ENCODE measurements at regions not wholly inside any gene's neighbourhood (a gene's known extent, or its start where the extent isn't known, plus 50 kb on each side); places are given as distances from the start of the nearest gene placed in this dataset.

- Histone ChIP-seq H2BK20ac (ENCODE audit: low read depth, low read length, poor library complexity, severe bottlenecking) (no peak overlapping the region), H2BK12ac (ENCODE audit: insufficient read length, low read depth, low read length) (no peak overlapping the region), H2AK5ac (ENCODE audit: insufficient read length, low read length) (no peak overlapping the region), H2BK5ac (ENCODE audit: insufficient read length, low read length) (no peak overlapping the region), H3K4ac (ENCODE audit: low read depth, low read length) (no peak overlapping the region), H4K5ac (ENCODE audit: insufficient read length, low read depth, low read length) (no peak overlapping the region), H3K79me1 (ENCODE audit: insufficient read depth, low read depth, low read length, poor library complexity, severe bottlenecking) (no peaks in the 10 kb centered on the region), H3K56ac (ENCODE audit: insufficient read length, low read depth, low read length) (no peak overlapping the region), H3K9me3 (ENCODE audit: control insufficient read depth, low read depth, low read length) (no peaks in the 10 kb centered on the region), H3K27ac (ENCODE audit: insufficient read length, low read depth, low read length) (no peak overlapping the region), H3K79me2 (ENCODE audit: insufficient read depth, low read length) (no peaks in the 10 kb centered on the region), H2AFZ (ENCODE audit: low read length) (no peak overlapping the region), H3K23me2 (ENCODE audit: insufficient read length, low read depth, low read length, poor library complexity, severe bottlenecking) (no peaks in the 10 kb centered on the region), H3T11ph (ENCODE audit: low read length) (no peak overlapping the region), H3K9ac (ENCODE audit: extremely low read depth, insufficient read length, low read length) (no peak overlapping the region), H3K14ac (ENCODE audit: insufficient read depth, low read length) (no peak overlapping the region), H4K91ac (ENCODE audit: insufficient read length, low read depth, low read length) (no peak overlapping the region), H2BK120ac (ENCODE audit: low read depth, low read length, poor library complexity, severe bottlenecking) (no peak overlapping the region), H3K18ac (ENCODE audit: insufficient read length, low read depth, low read length) (no peak overlapping the region), H2BK15ac (ENCODE audit: low read depth, low read length) (no peak overlapping the region), H4K20me1 (ENCODE audit: control insufficient read depth, insufficient read depth, insufficient read length) (no peaks in the 10 kb centered on the region), H3K27me3 (ENCODE audit: insufficient read depth, low read length) (no peaks in the 10 kb centered on the region), H4K8ac (replicated peaks; ENCODE audit: insufficient read length, low read depth, low read length) (no peak overlapping the region), H3K4me2 (ENCODE audit: insufficient read depth, insufficient read length, low read length) (no peak overlapping the region), H3K23ac (ENCODE audit: insufficient read length, low read depth, low read length) (no peak overlapping the region), H3K4me1 (ENCODE audit: insufficient read depth, low read length) (no peaks in the 10 kb centered on the region)
- Mint-ChIP-seq H3K4me3 (no peak overlapping the region), H3K27ac (no peak overlapping the region), H3K4me1 (no peaks in the 10 kb centered on the region), H3K36me3 (ENCODE audit: insufficient read depth in 1 of 3, low read depth in 3 of 3) (peaks cover 0 to 14% (median 0%) of the 10 kb centered on the region in 3 experiments; a peak in 3 of 7 replicates), H3K9me3 (peaks cover 10 to 13% of the 10 kb centered on the region in 2 experiments; a peak in 4 of 5 replicates), H3K27me3 (ENCODE audit: low read depth) (peaks cover 25% of the 10 kb centered on the region)
- TF ChIP-seq CTCF (conservative IDR thresholded peaks at IDR 0.05) = no peak
- no CpG with 5 or more reads among the region's 2 CpGs for WGBS (ENCODE audit: extremely low coverage, insufficient read length, low lambda C conversion rate)
- DNase-seq = no peak
Measured at GRCh38 chr12:125772403-125772802, 707.2 kb downstream of the AACS start.

Data from H9 (cell line).